SH-SY5Y (cell line): ENCODE measurements at regions not wholly inside any gene's neighbourhood (a gene's known extent, or its start where the extent isn't known, plus 50 kb on each side); places are given as distances from the start of the nearest gene placed in this dataset.

ENCODE experiments used
- GATA2 ChIP-seq: IDR thresholded peaks from 2 replicates; pipeline ENCODE4 v1.6.1; 2011; ENCODE audit warnings: mild to moderate bottlenecking, low read depth, low read length
- GATA3 ChIP-seq: IDR thresholded peaks from 2 replicates; pipeline ENCODE4 v1.6.1; 2011; ENCODE audit warnings: low read depth, mild to moderate bottlenecking, low read length, moderate library complexity

GRCh38 chr10:42960991-42961795 lies 115.7 kb upstream of the RET start:
- TF ChIP-seq GATA3: no peak
- no peak for TF ChIP-seq GATA2
